ENCODE measurements at regions not wholly inside any gene's neighbourhood (a gene's known extent, or its start where the extent isn't known, plus 50 kb on each side); places are given as distances from the start of the nearest gene placed in this dataset.
A peak's percentile ranks its signal among the peaks of the same experiment; 100 is the strongest.

DNA sequence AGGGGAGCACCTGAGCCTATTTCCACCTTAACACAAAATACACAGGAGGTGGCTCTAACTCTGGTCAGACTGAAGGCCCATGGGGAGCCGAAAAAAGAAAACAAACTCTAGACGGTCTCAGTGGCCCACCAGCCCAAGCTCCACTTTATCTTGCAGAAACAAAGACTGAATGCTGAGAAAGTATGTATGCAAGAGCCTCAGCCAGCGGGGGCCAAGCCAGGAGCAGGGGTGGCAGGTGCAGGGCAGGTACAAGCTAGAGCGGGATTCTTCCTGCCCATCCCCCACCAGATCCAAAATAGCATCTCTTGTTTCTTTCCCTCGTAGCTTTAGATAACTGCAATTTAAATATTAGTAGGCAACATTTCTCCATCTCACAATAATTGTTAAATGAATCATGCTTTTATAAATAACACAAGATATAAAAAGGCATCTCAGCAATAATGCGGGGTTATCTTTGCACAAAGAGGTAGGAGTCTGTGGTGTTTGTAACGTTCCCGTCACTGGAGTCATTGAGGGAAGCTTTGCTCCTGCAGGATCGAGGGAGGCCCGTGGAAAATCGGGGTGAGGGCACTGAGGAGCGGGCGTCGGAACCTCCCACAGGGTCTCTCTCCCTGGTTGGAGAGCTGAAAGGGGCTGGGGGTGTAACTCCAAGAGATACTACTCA, 418.0 kb downstream of the SHANK2 start:
- peak; percentile 19 to 65 (median 62) for DNase-seq

GRCh38 chr11:70834984-70835560, 417.3 kb downstream of the SHANK2 start:
- DNase-seq: peak in 1 of 3 experiments; percentile 76

GRCh38 chr11:70836071-70836470, 416.3 kb downstream of the SHANK2 start:
- DNase-seq: no peak

DNA sequence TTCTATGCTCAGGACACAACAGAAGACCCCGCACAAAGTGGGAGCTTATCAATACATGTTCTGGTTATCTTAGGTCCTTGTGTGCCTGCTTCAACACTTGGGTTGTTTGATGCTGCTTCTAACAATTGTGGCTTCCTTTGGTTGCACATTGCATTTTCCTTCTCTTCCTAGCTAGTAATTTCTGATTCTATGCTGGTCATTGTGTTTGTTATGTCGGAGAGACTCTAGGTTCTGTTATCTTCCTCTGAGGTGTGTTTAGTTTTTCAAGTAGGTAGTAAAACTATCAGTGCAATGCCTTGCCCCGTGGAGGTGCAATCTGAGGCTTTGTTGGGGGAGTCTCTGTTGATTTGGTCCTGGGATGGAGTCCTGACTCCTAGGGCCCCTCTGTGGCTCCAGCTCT, 414.2 kb downstream of the SHANK2 start:
- DNase-seq: no peak

- no peak for DNase-seq
Observed at GRCh38 chr11:70839851-70840250, 412.5 kb downstream of the SHANK2 start.

DNA sequence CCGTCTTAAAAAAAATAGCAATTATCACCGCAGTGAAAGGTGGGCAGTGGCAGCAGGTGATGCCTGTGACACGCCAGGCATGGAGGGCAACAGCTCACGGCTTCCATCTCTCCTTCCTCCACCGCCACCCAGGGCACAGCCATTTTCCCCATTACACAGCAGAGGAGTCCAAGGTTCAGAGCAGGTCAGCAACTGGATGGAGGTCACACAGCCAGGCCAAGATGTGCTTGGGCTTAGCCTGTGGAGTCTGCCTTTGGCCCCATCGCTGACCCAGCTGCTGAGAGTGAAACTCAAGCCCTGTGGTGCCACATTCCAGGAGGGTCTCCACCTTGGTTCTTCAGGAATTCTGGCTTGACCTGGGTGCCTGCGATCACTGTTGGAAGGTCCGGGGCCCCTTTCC, 411.1 kb downstream of the SHANK2 start:
- no peak for DNase-seq

DNA sequence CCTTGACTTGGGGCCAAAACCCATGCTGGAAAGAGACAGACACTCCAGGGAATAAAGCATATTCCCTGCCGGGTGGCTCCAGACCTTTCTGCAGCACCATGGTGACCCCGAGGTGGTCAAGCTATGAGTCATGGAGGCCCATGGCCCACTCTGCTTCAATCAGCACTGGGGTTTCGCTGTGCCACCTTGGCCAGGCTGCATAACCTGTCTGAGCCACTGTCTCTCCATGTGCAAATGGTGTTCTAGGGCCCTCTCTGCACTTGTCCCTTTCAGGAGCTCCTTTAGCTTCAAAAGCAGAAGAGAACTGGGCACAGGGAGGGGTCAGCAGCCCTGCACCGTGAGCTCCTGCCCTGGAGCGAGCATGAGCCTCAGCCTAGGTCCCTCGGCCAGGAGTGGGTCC, 410.1 kb downstream of the SHANK2 start:
- no peak for DNase-seq

DNA sequence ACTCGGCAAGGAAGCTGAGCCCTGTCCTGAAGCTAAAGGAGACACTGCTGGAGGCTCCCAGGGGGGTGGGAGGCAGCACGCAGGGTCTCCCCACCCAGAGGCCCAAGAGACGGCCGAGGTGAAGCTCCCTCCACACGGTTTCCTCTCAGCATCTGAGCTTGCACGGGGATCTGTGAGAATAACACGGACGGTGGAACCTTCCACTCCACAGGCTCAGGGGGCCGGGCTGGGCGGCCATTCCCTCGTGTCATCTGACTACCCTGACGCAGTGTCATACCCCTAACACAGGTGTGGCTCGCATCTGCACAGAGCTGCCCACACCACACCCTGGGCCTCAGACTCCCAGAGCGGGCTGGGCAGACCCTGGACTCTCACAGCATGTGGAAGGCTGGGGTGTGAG, 409.7 kb downstream of the SHANK2 start:
- no peak for DNase-seq

GRCh38 chr11:70843906-70844305, 408.5 kb downstream of the SHANK2 start:
- DNase-seq: no peak

GRCh38 chr11:70844387-70844786, 408.0 kb downstream of the SHANK2 start:
- no peak for DNase-seq

DNA sequence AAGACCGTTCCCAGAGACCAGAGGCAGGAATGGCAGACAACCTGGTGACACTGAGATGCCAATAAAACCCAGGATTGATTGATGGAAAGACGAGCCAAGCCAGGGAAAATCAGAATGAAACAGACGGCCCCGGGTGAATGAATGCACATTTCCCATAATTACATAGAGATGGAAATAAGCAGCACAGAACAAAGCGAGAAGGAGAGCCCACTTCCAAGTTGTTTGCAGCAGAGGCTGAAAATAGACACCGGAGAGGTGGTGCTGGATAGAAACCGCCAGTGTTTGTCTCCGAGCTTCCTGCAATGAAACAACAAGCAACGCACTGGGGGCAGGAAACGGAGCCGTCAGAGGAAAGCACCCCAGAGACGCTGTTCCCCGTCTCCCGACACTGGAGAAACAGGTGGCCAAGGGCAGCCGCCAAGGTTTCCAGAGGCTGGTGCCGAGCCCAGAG, 406.8 kb downstream of the SHANK2 start:
- DNase-seq: no peak

DNA sequence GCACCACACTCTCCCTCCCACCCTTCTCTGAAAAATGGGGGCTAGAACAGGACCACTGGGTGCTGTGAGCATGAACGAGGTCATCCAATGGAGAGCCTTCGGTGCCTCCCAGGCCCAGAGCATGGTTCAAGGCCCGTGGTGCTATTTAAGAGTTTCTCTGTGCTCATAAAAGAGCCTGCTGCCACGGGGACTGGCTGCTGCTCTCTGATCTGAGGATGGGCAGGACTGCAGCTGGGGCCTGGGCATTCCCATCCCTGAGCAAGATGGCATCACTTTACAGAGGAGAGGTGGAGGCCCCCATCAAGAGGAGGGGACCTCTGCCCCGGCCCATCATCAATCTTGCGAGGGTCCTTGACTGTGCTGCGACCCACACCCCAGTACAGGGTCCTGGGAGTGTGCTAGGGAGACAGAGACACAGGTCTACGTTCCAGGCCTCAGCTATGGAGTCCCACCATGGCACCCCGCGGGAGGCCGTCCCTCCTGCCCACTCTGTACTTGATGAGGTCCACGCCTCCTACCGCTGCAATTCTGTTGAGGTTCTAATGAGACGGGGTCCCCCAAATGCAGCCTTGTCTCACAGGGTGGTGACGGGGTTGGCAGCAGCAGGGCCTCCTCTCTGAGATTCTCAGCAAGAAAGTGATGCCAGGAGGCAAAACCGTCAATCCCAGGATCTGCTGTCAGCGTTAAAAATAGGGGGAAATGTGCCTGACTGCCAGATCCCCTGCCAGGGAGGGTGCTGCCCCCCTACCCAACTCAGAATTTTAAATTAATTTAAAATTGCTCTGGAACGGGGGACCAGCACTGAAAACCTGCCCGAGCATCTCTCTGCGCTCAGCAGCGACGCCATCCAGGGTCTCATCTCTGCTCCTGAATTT, 405.4 kb downstream of the SHANK2 start:
- no peak for DNase-seq

GRCh38 chr11:70848243-70848750, 404.1 kb downstream of the SHANK2 start:
- DNase-seq: no peak

DNA sequence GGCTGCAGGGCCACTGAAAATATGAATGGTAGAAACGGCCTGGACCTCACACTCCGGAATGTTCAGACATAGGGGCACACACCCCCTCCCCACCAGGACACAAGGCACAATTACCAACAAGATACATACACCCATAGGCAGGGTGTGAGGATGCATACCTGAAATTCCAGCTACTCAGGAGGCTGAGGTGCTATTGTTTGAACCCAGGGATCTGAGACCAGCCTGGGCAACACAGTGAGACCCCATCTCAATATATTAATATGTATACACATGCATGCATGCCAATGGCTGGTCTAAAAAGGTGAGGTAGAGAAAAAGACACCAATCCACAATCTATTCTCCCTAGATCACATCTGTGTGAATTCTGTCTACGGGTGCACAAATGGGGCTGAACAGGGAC, 403.3 kb downstream of the SHANK2 start:
- DNase-seq: no peak

GRCh38 chr11:70851308-70851707, 401.1 kb downstream of the SHANK2 start:
- DNase-seq: no peak

DNA sequence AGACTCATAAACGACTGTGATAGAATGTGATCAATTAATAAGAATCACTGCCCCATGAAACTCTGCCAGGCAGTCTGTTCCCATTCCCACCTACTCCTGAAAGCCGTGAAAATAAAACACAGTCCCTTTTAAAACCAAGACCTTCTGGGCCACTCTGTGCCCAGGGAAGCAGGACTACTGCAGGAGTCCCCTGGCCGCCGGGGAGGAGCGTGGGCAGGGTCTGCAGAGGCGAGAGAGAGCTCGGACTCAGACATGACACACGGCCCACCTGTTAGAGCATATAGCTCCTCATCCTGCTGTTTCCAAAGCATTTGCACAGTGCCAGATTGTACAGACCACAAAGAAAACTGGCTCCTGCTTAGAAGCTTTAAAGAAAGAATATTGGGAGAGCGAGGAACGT, 400.5 kb downstream of the SHANK2 start:
- no peak for DNase-seq

GRCh38 chr11:70853068-70853769, 399.2 kb downstream of the SHANK2 start:
- no peak for DNase-seq

DNA sequence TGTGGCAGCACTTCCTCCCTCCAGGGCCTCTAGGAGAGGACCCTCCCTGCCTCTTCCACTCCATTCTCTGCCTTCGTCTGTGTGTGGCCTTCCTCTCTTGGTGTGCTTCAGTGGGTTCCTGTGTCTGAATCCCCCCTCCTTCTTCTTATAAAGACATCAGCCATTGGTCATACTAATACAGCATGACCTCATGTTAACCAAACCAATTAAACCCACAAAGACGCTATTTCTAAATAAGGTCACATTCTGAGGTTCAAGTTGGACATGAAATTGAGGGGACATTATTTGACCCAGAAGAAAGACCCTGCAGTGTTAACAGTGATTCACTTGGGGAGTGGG, 398.6 kb downstream of the SHANK2 start:
- DNase-seq: no peak

GRCh38 chr11:70854201-70854600, 398.2 kb downstream of the SHANK2 start:
- peak; percentile 44 to 64 (median 56) for DNase-seq

- DNase-seq: peak; percentile 84 to 98 (median 92)
Observed at GRCh38 chr11:70854901-70855556, 397.3 kb downstream of the SHANK2 start.

- DNase-seq: no peak
Observed at GRCh38 chr11:70857894-70858293, 394.5 kb downstream of the SHANK2 start.

DNA sequence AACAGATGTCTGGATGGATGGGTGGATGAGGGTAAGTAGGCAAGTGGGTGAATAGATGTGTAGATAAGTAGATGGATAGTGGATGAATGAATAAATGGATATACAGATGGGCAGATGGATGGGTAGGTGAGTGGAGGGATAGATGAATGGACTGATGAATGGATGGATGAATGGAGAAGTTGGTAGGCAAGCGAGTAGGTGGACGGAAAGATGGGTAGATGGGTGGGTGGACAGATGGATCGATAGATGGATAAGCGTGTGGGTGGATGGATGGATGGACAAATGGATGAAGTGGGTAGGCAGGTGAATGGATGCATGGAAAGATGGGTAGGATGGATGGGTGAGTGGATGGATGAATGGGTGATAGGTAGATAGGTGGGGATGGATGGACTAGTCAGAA, 393.2 kb downstream of the SHANK2 start:
- no peak for DNase-seq

- peak in 2 of 3 experiments; percentile 66 to 80 for DNase-seq
Observed at GRCh38 chr11:70860888-70861287, 391.5 kb downstream of the SHANK2 start.
